H9 (cell line): ENCODE measurements at regions not wholly inside any gene's neighbourhood (a gene's known extent, or its start where the extent isn't known, plus 50 kb on each side); places are given as distances from the start of the nearest gene placed in this dataset.

ENCODE experiments used
- DNase-seq: peaks from one replicate; pipeline ENCODE4 v3.0.0-alpha.2; 2017
- H2AFZ ChIP-seq: one replicate; pipeline ENCODE4 v1.6.1; 2013; ENCODE audit warnings: mild to moderate bottlenecking, low read length, control low read depth, moderate library complexity
- H2AK5ac ChIP-seq: 2 replicates; pipeline ENCODE4 v1.6.1; 2013; ENCODE audit warnings: low read length, control low read depth, mixed read lengths; ENCODE audit not compliant: insufficient read length
- H2BK120ac ChIP-seq: one replicate; pipeline ENCODE4 v1.6.1; 2013; ENCODE audit warnings: low read depth, mild to moderate bottlenecking, low read length, control low read depth, inconsistent platforms; ENCODE audit not compliant: poor library complexity, severe bottlenecking
- H2BK12ac ChIP-seq: 2 replicates; pipeline ENCODE4 v1.6.1; 2013; ENCODE audit warnings: low read length, control low read depth, mixed read lengths, low read depth; ENCODE audit not compliant: insufficient read length
- H2BK15ac ChIP-seq: 2 replicates; pipeline ENCODE4 v1.6.1; 2013; ENCODE audit warnings: low read depth, low read length, control low read depth
- H2BK20ac ChIP-seq: one replicate; pipeline ENCODE4 v1.6.1; 2013; ENCODE audit warnings: low read depth, mild to moderate bottlenecking, low read length, control low read depth, inconsistent platforms; ENCODE audit not compliant: poor library complexity, severe bottlenecking
- H2BK5ac ChIP-seq: 2 replicates; pipeline ENCODE4 v1.6.1; 2013; ENCODE audit warnings: low read length, control low read depth, mixed read lengths; ENCODE audit not compliant: insufficient read length
- H3K14ac ChIP-seq: 2 replicates; pipeline ENCODE4 v1.6.1; 2013; ENCODE audit warnings: low read length, control low read depth; ENCODE audit not compliant: insufficient read depth
- H3K18ac ChIP-seq: 2 replicates; pipeline ENCODE4 v1.6.1; 2013; ENCODE audit warnings: low read depth, mild to moderate bottlenecking, mixed read lengths, low read length, control low read depth; ENCODE audit not compliant: insufficient read length
- H3K23ac ChIP-seq: 2 replicates; pipeline ENCODE4 v1.6.1; 2013; ENCODE audit warnings: low read length, control low read depth, mixed read lengths, low read depth; ENCODE audit not compliant: insufficient read length
- H3K23me2 ChIP-seq: 2 replicates; pipeline ENCODE4 v1.6.1; 2013; ENCODE audit warnings: low read depth, mild to moderate bottlenecking, mixed read lengths, low read length, control low read depth; ENCODE audit not compliant: insufficient read length, poor library complexity, severe bottlenecking
- H3K27ac ChIP-seq: 2 replicates; pipeline ENCODE4 v1.5.1; 2013; ENCODE audit warnings: low read length, control low read depth, mixed read lengths, low read depth; ENCODE audit not compliant: insufficient read length
- H3K27me3 ChIP-seq: 2 replicates; pipeline ENCODE4 v1.6.1; 2013; ENCODE audit warnings: low read length, control low read depth, inconsistent platforms; ENCODE audit not compliant: insufficient read depth
- H3K4ac ChIP-seq: 2 replicates; pipeline ENCODE4 v1.6.1; 2013; ENCODE audit warnings: low read depth, mild to moderate bottlenecking, control low read depth, inconsistent platforms, low read length, moderate library complexity
- H3K4me1 ChIP-seq: 2 replicates; pipeline ENCODE4 v1.6.1; 2013; ENCODE audit warnings: low read length, control low read depth, inconsistent platforms; ENCODE audit not compliant: insufficient read depth
- H3K4me2 ChIP-seq: 2 replicates; pipeline ENCODE4 v1.6.1; 2013; ENCODE audit warnings: low read length, control low read depth, mixed read lengths; ENCODE audit not compliant: insufficient read length, insufficient read depth
- H3K56ac ChIP-seq: 2 replicates; pipeline ENCODE4 v1.6.1; 2013; ENCODE audit warnings: low read depth, mild to moderate bottlenecking, mixed read lengths, low read length, control low read depth; ENCODE audit not compliant: insufficient read length
- H3K79me1 ChIP-seq: 2 replicates; pipeline ENCODE4 v1.6.1; 2013; ENCODE audit warnings: low read depth, mild to moderate bottlenecking, moderate library complexity, low read length, control low read depth, inconsistent platforms; ENCODE audit not compliant: insufficient read depth, poor library complexity, severe bottlenecking
- H3K79me2 ChIP-seq: 2 replicates; pipeline ENCODE4 v1.6.1; 2013; ENCODE audit warnings: low read length, control low read depth, inconsistent platforms; ENCODE audit not compliant: insufficient read depth
- H3K9ac ChIP-seq: 2 replicates; pipeline ENCODE4 v1.6.1; 2013; ENCODE audit warnings: low read length, control low read depth, mixed read lengths; ENCODE audit not compliant: insufficient read length; ENCODE audit errors: extremely low read depth
- H3K9me3 ChIP-seq: one replicate; pipeline ENCODE4 v1.6.1; 2013; ENCODE audit warnings: low read depth, low read length, inconsistent platforms; ENCODE audit not compliant: control insufficient read depth
- H3T11ph ChIP-seq: one replicate; pipeline ENCODE4 v1.6.1; 2013; ENCODE audit warnings: mild to moderate bottlenecking, low read length, control low read depth, inconsistent platforms
- H4K20me1 ChIP-seq: one replicate; pipeline ENCODE4 v1.6.1; 2013; ENCODE audit not compliant: control insufficient read depth, insufficient read length, insufficient read depth
- H4K5ac ChIP-seq: 2 replicates; pipeline ENCODE4 v1.6.1; 2013; ENCODE audit warnings: low read depth, mild to moderate bottlenecking, mixed read lengths, low read length, control low read depth; ENCODE audit not compliant: insufficient read length
- H4K8ac ChIP-seq: replicated peaks from 2 replicates; pipeline ENCODE4 v1.6.1; 2013; ENCODE audit warnings: low read length, control low read depth, mixed read lengths, low read depth; ENCODE audit not compliant: insufficient read length
- H4K91ac ChIP-seq: 2 replicates; pipeline ENCODE4 v1.6.1; 2013; ENCODE audit warnings: low read depth, mild to moderate bottlenecking, moderate library complexity, mixed read lengths, low read length, control low read depth; ENCODE audit not compliant: insufficient read length
- H3K27ac Mint-ChIP-seq, 3 experiments: 2 replicates in 2 of 3; 3 replicates in 1 of 3; pipeline ENCODE4 v1.8.0; 2020 to 2021; ENCODE audit warnings: mixed read lengths in 3 of 3, mild to moderate bottlenecking in 1 of 3, moderate library complexity in 1 of 3
- H3K27me3 Mint-ChIP-seq: 2 replicates; pipeline ENCODE4 v1.8.0; 2021; ENCODE audit warnings: low read depth, mild to moderate bottlenecking, moderate library complexity, mixed read lengths
- H3K36me3 Mint-ChIP-seq, 3 experiments: 2 replicates in 2 of 3; 3 replicates in 1 of 3; pipeline ENCODE4 v1.8.0; 2020 to 2021; ENCODE audit warnings: low read depth in 3 of 3, mixed read lengths in 3 of 3; ENCODE audit not compliant: insufficient read depth in 1 of 3
- H3K4me1 Mint-ChIP-seq, 2 experiments: 2 replicates each; pipeline ENCODE4 v1.8.0; 2020; ENCODE audit warnings: mixed read lengths in 2 of 2
- H3K4me3 Mint-ChIP-seq, 2 experiments: 2 replicates in 1 of 2; 3 replicates in 1 of 2; pipeline ENCODE4 v1.8.0; 2020 to 2021; ENCODE audit warnings: mild to moderate bottlenecking in 2 of 2, mixed read lengths in 2 of 2, moderate library complexity in 1 of 2
- H3K9me3 Mint-ChIP-seq, 2 experiments: 2 replicates in 1 of 2; 3 replicates in 1 of 2; pipeline ENCODE4 v1.8.0; 2020; ENCODE audit warnings: mild to moderate bottlenecking in 2 of 2, mixed read lengths in 2 of 2, moderate library complexity in 1 of 2
- WGBS: extraction: QIAGEN DNeasy Blood & Tissue Kit; methylation state at CpG from one replicate; pipeline ENCODE4 v1.1.7; 2013; ENCODE audit warnings: missing lambda C conversion rate, low lambda C conversion rate, mixed read lengths; ENCODE audit not compliant: insufficient read length; ENCODE audit errors: extremely low coverage; 5-methylcytosine and 5-hydroxymethylcytosine counted together
- TF ChIP-seq, protein P1 (sequence below): fragments of 200-600 bp; sonication (generic); conservative IDR thresholded peaks from 3 replicates; pipeline ENCODE4 v1.8.0; 2021; ENCODE audit warnings: antibody characterized with exemption, mild to moderate bottlenecking

DNA sequence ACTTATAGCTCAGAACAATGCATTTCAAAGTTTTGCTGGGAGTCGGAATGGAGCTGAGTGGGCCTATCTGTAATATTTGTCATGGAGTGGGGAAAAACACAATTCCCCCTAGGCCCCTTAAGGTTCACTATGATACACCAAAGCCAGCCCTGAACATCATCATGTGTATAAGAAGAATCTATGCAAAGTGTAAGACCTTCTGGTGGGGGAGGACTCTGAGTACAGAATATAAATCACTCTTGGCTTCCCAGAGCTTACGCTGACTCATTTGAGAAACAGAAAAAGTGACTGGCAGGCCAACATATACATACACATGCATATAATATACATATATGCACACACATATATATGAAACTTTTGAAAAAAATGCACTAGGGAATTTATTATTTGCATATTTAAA, 54.1 kb upstream of the UBR2 start:
- no peak for DNase-seq
- Histone ChIP-seq H4K8ac (no peak overlapping the region), H3K79me1 (no peaks in the 10 kb centered on the region), H3K14ac (no peak overlapping the region), H3K27me3 (no peaks in the 10 kb centered on the region; the same call in 1 of the 2 replicates), H2AK5ac (no peak overlapping the region), H4K5ac (no peak overlapping the region), H2BK15ac (no peak overlapping the region), H3K9ac (no peak overlapping the region), H3K9me3 (no peaks in the 10 kb centered on the region), H4K91ac (no peak overlapping the region), H2BK120ac (no peak overlapping the region), H3K56ac (no peak overlapping the region), H3K79me2 (no peaks in the 10 kb centered on the region), H2AFZ (no peak overlapping the region), H3K4me2 (no peak overlapping the region), H2BK12ac (no peak overlapping the region), H3T11ph (no peak overlapping the region), H3K23ac (no peak overlapping the region), H3K23me2 (no peaks in the 10 kb centered on the region), H2BK20ac (no peak overlapping the region), H3K27ac (no peak overlapping the region), H3K4me1 (no peaks in the 10 kb centered on the region), H3K18ac (no peak overlapping the region), H3K4ac (no peak overlapping the region), H2BK5ac (no peak overlapping the region), H4K20me1 (no peaks in the 10 kb centered on the region)
- Mint-ChIP-seq H3K27ac (no peak overlapping the region), H3K36me3 (no peaks in the 10 kb centered on the region), H3K9me3 (no peaks in the 10 kb centered on the region), H3K4me1 (peaks cover 4 to 7% of the 10 kb centered on the region in 2 experiments; a peak in 3 of 4 replicates), H3K27me3 (peaks cover 2% of the 10 kb centered on the region; the same call in 1 of the 2 replicates), H3K4me3 (no peak overlapping the region)
- WGBS = no CpG with 5 or more reads among the region's 2 CpGs
- TF ChIP-seq, protein P1, sequence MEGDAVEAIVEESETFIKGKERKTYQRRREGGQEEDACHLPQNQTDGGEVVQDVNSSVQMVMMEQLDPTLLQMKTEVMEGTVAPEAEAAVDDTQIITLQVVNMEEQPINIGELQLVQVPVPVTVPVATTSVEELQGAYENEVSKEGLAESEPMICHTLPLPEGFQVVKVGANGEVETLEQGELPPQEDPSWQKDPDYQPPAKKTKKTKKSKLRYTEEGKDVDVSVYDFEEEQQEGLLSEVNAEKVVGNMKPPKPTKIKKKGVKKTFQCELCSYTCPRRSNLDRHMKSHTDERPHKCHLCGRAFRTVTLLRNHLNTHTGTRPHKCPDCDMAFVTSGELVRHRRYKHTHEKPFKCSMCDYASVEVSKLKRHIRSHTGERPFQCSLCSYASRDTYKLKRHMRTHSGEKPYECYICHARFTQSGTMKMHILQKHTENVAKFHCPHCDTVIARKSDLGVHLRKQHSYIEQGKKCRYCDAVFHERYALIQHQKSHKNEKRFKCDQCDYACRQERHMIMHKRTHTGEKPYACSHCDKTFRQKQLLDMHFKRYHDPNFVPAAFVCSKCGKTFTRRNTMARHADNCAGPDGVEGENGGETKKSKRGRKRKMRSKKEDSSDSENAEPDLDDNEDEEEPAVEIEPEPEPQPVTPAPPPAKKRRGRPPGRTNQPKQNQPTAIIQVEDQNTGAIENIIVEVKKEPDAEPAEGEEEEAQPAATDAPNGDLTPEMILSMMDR = no peak
